Glutamatergic neuron (in vitro differentiated cells): ENCODE measurements at regions not wholly inside any gene's neighbourhood (a gene's known extent, or its start where the extent isn't known, plus 50 kb on each side); places are given as distances from the start of the nearest gene placed in this dataset.
"Not testable (repeated sequence)": the region's sequence is repeated elsewhere in the genome, so short reads cannot be mapped to it uniquely, and the experiment has no call there.

ENCODE experiments used
- DNase-seq: peaks from one replicate; pipeline ENCODE4 v3.0.0; 2022
- H3K27ac Mint-ChIP-seq: one replicate; pipeline ENCODE4 v1.8.0; 2020; ENCODE audit warnings: mild to moderate bottlenecking, mixed read lengths, inconsistent platforms; ENCODE audit not compliant: unreplicated experiment
- H3K27me3 Mint-ChIP-seq: one replicate; pipeline ENCODE4 v1.8.0; 2020; ENCODE audit warnings: mild to moderate bottlenecking, moderate library complexity, mixed read lengths, inconsistent platforms; ENCODE audit not compliant: unreplicated experiment
- H3K36me3 Mint-ChIP-seq: one replicate; pipeline ENCODE4 v1.8.0; 2020; ENCODE audit warnings: mild to moderate bottlenecking, mixed read lengths, inconsistent platforms; ENCODE audit not compliant: unreplicated experiment
- H3K4me1 Mint-ChIP-seq: one replicate; pipeline ENCODE4 v1.8.0; 2020; ENCODE audit warnings: mild to moderate bottlenecking, low read depth, mixed read lengths, inconsistent platforms; ENCODE audit not compliant: unreplicated experiment
- H3K4me3 Mint-ChIP-seq: one replicate; pipeline ENCODE4 v1.8.0; 2020; ENCODE audit warnings: mild to moderate bottlenecking, mixed read lengths, inconsistent platforms; ENCODE audit not compliant: unreplicated experiment
- H3K9me3 Mint-ChIP-seq: one replicate; pipeline ENCODE4 v1.8.0; 2020; ENCODE audit warnings: mild to moderate bottlenecking, moderate library complexity, mixed read lengths, inconsistent platforms; ENCODE audit not compliant: unreplicated experiment
- CTCF ChIP-seq: fragments of 200-600 bp; sonication (generic); IDR thresholded peaks from one replicate; pipeline ENCODE4 v1.5.0; 2021; ENCODE audit not compliant: partially characterized antibody, unreplicated experiment

- no peak overlapping the region for H3K4me3 Mint-ChIP-seq
- H3K36me3 Mint-ChIP-seq: no peaks in the 10 kb centered on the region
- peaks cover 3% of the 10 kb centered on the region for H3K9me3 Mint-ChIP-seq
- DNase-seq: no peak
- no peak for TF ChIP-seq CTCF
- H3K27me3 Mint-ChIP-seq: no peaks in the 10 kb centered on the region
- H3K27ac Mint-ChIP-seq: no peak overlapping the region
- H3K4me1 Mint-ChIP-seq: no peaks in the 10 kb centered on the region
Measured at GRCh38 chr14:38618514-38618913, 362.6 kb upstream of the CLEC14A start.

- no peak overlapping the region for H3K4me3 Mint-ChIP-seq
- no peaks in the 10 kb centered on the region for H3K4me1 Mint-ChIP-seq
- no peaks in the 10 kb centered on the region for H3K27me3 Mint-ChIP-seq
- H3K36me3 Mint-ChIP-seq: no peaks in the 10 kb centered on the region
- H3K27ac Mint-ChIP-seq: no peak overlapping the region
- no peak for TF ChIP-seq CTCF
- H3K9me3 Mint-ChIP-seq: peaks cover 3% of the 10 kb centered on the region
- DNase-seq: no peak
Measured at GRCh38 chr14:38616959-38617358, 361.1 kb upstream of the CLEC14A start.

GRCh38 chr14:38611928-38612327, 356.0 kb upstream of the CLEC14A start:
- DNase-seq: no peak
- Mint-ChIP-seq H3K9me3 (no peaks in the 10 kb centered on the region), H3K4me3 (no peak overlapping the region), H3K27me3 (no peaks in the 10 kb centered on the region), H3K4me1 (no peaks in the 10 kb centered on the region), H3K27ac (no peak overlapping the region), H3K36me3 (no peaks in the 10 kb centered on the region)
- TF ChIP-seq CTCF: no peak

- no peak for TF ChIP-seq CTCF
- no peak for DNase-seq
- Mint-ChIP-seq H3K27ac (no peak overlapping the region), H3K27me3 (no peaks in the 10 kb centered on the region), H3K4me1 (no peaks in the 10 kb centered on the region), H3K9me3 (no peaks in the 10 kb centered on the region), H3K4me3 (no peak overlapping the region), H3K36me3 (no peaks in the 10 kb centered on the region)
Measured at GRCh38 chr14:38608244-38608643, 352.4 kb upstream of the CLEC14A start.

- Mint-ChIP-seq H3K4me1 (no peaks in the 10 kb centered on the region), H3K9me3 (peaks cover under 1% of the 10 kb centered on the region), H3K27ac (no peak overlapping the region), H3K4me3 (no peak overlapping the region), H3K36me3 (no peaks in the 10 kb centered on the region), H3K27me3 (no peaks in the 10 kb centered on the region)
- peak; percentile 62 for TF ChIP-seq CTCF
- no peak for DNase-seq
Measured at GRCh38 chr14:38605193-38606114, 349.6 kb upstream of the CLEC14A start.

- not testable (repeated sequence) for DNase-seq, H3K4me3 Mint-ChIP-seq, H3K9me3 Mint-ChIP-seq, H3K27ac Mint-ChIP-seq, H3K36me3 Mint-ChIP-seq, H3K27me3 Mint-ChIP-seq, H3K4me1 Mint-ChIP-seq
Measured at GRCh38 chr14:38600572-38600971, 344.7 kb upstream of the CLEC14A start.
